ENCODE measurements at regions not wholly inside any gene's neighbourhood (a gene's known extent, or its start where the extent isn't known, plus 50 kb on each side); places are given as distances from the start of the nearest gene placed in this dataset.
"Not testable (repeated sequence)": the region's sequence is repeated elsewhere in the genome, so short reads cannot be mapped to it uniquely, and the experiment has no call there.

DNA sequence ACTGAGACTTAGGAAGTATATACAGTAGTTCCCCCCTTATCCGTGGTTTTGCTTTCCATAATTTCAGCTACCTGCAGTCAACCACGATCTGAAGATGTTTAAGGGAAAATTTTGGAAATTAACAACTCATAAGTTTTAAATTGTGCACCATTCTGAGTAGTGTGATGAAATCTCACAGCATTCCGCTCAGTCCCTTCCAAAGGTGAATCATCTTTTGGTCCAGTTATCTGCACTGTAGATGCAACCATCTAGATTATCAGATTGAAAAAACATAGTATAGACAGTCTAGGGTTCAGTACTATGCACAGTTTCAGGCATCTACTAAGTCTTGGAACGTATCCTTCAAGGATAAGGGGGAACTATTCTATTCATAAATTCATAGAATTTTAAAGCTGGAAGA lies 109.0 kb downstream of the ANXA3 start:
- DNase-seq (ENCODE audit: low spot score), result no peak
- no peak for ATAC-seq
- intact Hi-C loops (cut with DNase I), result no loop called here

GRCh38 chr4:78661086-78661690 lies 109.6 kb downstream of the ANXA3 start:
- ATAC-seq (no peak), DNase-seq (ENCODE audit: low spot score) (no peak)
- intact Hi-C loops (cut with DNase I), result no loop called here

GRCh38 chr4:78661921-78662521 lies 110.5 kb downstream of the ANXA3 start:
- ATAC-seq (peak; percentile 83), DNase-seq (ENCODE audit: low spot score) (no peak)
- intact Hi-C loops (cut with DNase I), result no loop called here

DNA sequence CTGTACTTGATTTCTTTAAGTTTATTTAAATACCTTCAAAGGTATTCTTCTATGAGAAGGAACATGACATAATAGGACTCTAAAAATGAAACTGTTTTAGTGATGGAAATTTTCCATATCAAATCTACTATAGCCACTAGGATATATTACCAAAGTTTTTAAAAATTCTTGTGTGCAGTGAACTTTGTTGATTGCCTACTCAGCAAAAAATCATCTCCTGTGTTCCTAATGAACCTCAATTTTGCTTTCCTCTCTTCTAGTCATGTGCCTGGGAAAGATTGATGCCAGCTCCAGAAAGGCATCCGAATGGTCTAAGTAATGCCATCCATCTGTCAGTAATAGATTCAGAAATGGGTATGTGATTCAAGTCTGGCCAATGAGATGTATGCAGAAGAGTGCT lies 111.1 kb downstream of the ANXA3 start:
- DNase-seq (ENCODE audit: low spot score), result no peak
- ATAC-seq, result no peak
- intact Hi-C loops (cut with DNase I), result no loop called here

GRCh38 chr4:78664296-78664695 lies 111.9 kb upstream of the BMP2K start:
- intact Hi-C loops (cut with DNase I); ATAC-seq; DNase-seq (ENCODE audit: low spot score): not testable (repeated sequence)

GRCh38 chr4:78665216-78665770 lies 110.9 kb upstream of the BMP2K start:
- no peak for ATAC-seq
- DNase-seq (ENCODE audit: low spot score), result no peak
- intact Hi-C loops (cut with DNase I), result no loop called here

DNA sequence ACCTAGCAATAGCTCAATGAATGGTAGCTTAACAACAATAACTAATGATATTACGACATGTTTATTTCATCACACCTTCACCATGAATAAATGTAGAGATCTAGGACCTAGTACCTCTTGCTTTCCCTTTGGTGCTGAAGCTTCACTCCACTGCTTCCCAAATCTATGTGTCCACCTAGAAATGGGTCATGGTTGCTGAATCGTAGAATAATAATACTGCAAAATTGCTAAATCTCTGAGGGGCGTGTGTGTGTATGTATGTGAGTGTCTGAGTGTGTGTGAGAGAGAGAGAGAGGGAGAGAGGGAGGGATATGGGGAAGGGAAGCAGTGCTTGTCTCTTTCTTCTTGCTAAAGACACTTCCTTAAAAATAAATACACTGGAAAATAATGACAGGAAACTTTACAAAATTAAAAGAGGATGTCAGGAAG lies 109.3 kb upstream of the BMP2K start:
- intact Hi-C loops (cut with DNase I), result no loop called here
- DNase-seq (ENCODE audit: low spot score) (no peak), ATAC-seq (no peak)

GRCh38 chr4:78667325-78667724 lies 108.8 kb upstream of the BMP2K start:
- DNase-seq (ENCODE audit: low spot score) (no peak), ATAC-seq (no peak)
- intact Hi-C loops (cut with DNase I), result no loop called here

GRCh38 chr4:78667764-78668163 lies 108.4 kb upstream of the BMP2K start:
- ATAC-seq (peak; percentile 53), DNase-seq (ENCODE audit: low spot score) (no peak)
- intact Hi-C loops (cut with DNase I), result no loop called here

- intact Hi-C loops (cut with DNase I), result no loop called here
- DNase-seq (ENCODE audit: low spot score), result no peak
- ATAC-seq, result no peak
These were observed 106.7 kb upstream of the BMP2K start for GRCh38 chr4:78669453-78669852.

GRCh38 chr4:78671903-78672815 lies 104.0 kb upstream of the BMP2K start:
- intact Hi-C loops (cut with DNase I), result no loop called here
- ATAC-seq, result no peak
- DNase-seq (ENCODE audit: low spot score), result no peak

DNA sequence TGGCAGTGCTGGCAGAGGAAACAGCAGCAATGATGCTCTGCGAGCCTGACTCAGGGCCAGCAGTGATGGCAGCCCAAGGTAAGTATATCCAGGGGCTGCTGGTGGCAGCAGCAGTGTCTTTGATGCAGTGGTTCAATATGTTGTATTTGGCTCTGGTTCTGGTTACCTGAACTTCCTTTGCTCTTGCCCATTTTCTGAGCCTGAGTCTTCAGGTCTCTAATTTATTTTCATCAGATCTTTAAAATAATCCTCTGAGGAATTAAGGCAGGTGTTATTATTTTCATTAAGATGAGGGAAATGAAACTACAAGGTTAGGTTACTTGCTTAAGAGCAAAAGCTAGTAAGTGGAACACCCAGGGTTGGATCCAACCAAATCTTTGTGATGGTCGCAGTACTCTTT lies 102.8 kb upstream of the BMP2K start:
- no peak for DNase-seq (ENCODE audit: low spot score)
- intact Hi-C loops (cut with DNase I), result no loop called here
- ATAC-seq, result no peak

DNA sequence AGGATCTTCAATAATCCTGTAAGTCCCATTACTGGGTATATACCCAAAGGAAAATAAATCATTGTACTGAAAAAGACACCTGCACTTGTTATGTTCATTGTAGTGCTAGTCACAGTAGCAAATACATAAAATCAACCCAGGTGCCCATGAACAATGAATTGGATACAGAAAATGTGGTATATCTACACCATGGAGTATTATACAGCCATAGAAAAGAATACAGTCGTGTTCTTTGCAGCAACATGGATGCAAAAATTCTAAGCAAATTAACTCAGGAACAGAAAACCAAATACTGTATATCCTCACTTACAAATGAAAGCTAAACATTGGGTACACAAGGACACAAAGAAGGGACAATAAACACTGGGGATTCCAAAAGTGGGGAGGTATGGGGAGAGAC lies 100.8 kb upstream of the BMP2K start:
- ATAC-seq (no peak), DNase-seq (ENCODE audit: low spot score) (no peak)
- intact Hi-C loops (cut with DNase I), result no loop called here

DNA sequence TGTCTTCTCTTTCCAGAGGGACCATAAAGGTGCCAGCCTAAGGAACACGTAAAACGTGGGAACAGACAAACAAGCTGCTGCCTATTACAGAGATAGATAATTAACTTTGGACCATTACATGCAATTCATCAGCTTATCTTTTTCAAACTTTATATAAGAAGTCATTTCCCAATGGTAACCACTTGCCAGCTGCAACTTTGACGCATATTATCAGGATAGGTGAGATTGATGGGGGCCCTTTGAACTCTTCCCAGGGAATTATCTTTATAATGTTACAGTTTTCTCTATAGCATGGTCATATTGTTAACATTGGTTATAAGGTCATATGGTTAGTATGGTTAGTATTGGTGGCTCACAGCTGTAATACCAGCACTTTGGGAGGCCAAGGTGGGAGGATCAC lies 94.1 kb upstream of the BMP2K start:
- DNase-seq (ENCODE audit: low spot score) (no peak), ATAC-seq (no peak)
- intact Hi-C loops (cut with DNase I), result no loop called here

GRCh38 chr4:78683352-78683751 lies 92.8 kb upstream of the BMP2K start:
- no peak for DNase-seq (ENCODE audit: low spot score)
- intact Hi-C loops (cut with DNase I), result no loop called here

GRCh38 chr4:78684325-78685079 lies 91.6 kb upstream of the BMP2K start:
- intact Hi-C loops (cut with DNase I), result no loop called here
- no peak for DNase-seq (ENCODE audit: low spot score)
- no peak for ATAC-seq

More at GRCh38 chr4:78683352-78683751, 92.8 kb upstream of the BMP2K start:
- ATAC-seq, result no peak

DNA sequence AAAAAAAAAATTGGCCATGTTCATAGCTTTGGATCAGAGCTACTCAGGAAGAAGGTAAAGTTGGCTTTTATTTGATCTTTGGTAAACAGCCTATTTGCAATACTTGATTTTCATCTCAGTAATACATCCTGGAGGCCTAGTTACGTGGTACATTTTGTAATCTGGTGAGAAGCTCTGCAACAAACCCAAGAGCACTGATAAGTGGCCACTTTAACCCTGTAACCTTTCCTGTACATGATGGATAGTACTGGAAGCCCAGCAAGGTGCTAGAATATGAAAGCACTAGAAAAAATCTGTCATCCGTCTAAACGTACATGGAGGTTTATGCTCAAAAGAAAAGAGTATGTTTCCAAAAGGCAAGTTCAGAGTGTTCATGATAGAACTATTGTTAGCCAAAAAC lies 88.3 kb upstream of the BMP2K start:
- DNase-seq (ENCODE audit: low spot score), result no peak

DNA sequence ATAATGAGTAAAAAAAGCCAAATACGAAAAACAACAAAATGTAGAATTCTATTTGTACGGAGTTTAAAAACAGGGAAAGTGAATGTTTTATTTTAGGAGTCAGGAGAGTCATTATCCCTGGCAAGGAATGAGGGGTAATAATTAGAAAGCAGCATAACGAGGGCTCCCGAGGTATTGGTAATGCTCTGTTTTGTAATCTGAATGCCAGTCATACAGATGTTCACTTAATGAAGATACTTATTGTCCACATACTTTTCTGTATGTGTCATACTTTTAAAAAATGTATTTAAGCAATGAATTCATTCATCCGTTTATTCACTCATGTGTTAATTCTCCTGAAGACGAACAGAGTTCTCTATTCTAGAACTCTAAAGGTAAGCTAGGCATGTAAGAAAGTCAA lies 87.8 kb upstream of the BMP2K start:
- ATAC-seq (no peak), DNase-seq (ENCODE audit: low spot score) (no peak)
- intact Hi-C loops (cut with DNase I), result no loop called here

More for the DNA sequence above, 88.3 kb upstream of the BMP2K start:
- intact Hi-C loops (cut with DNase I), result no loop called here
- no peak for ATAC-seq

GRCh38 chr4:78689261-78689660 lies 86.9 kb upstream of the BMP2K start:
- intact Hi-C loops (cut with DNase I), result no loop called here
- DNase-seq (ENCODE audit: low spot score), result no peak
- no peak for ATAC-seq

Data from sciatic nerve (tissue), 2 donors.